Omental fat pad (tissue), 3 donors: ENCODE measurements at regions not wholly inside any gene's neighbourhood (a gene's known extent, or its start where the extent isn't known, plus 50 kb on each side); places are given as distances from the start of the nearest gene placed in this dataset.
"Not testable (repeated sequence)": the region's sequence is repeated elsewhere in the genome, so short reads cannot be mapped to it uniquely, and the experiment has no call there.

Experiments
- ATAC-seq: fragments of 150-250 bp; one replicate; pipeline ENCODE4 v1.9.1; 2016; ENCODE audit warnings: mild to moderate bottlenecking, moderate library complexity; ENCODE audit not compliant: low FRiP score
- DNase-seq: peaks from one replicate; pipeline ENCODE4 v3.0.0-alpha.2; 2019; ENCODE audit warnings: low spot score
- CTCF ChIP-seq, 3 donors: fragments of 450-650 bp; IDR thresholded peaks; one replicate each; pipeline ENCODE4 v1.5.1; 2016 to 2017; ENCODE audit warnings: antibody characterized with exemption in 3 of 3, mild to moderate bottlenecking in 3 of 3, moderate library complexity in 2 of 3

- TF ChIP-seq CTCF (IDR thresholded peaks at IDR 0.05), result no peak
- no peak for DNase-seq
- ATAC-seq, result no peak
Observed at GRCh38 chr4:188722911-188723310, 583.7 kb downstream of the TRIML1 start.

GRCh38 chr4:188727746-188728145 is 588.5 kb downstream of the TRIML1 start:
- TF ChIP-seq CTCF (IDR thresholded peaks at IDR 0.05), result no peak
- ATAC-seq, result no peak
- no peak for DNase-seq

- DNase-seq (no peak), ATAC-seq (no peak)
- no peak for TF ChIP-seq CTCF (IDR thresholded peaks at IDR 0.05)
Observed at GRCh38 chr4:188728359-188728758, 589.1 kb downstream of the TRIML1 start.

DNA sequence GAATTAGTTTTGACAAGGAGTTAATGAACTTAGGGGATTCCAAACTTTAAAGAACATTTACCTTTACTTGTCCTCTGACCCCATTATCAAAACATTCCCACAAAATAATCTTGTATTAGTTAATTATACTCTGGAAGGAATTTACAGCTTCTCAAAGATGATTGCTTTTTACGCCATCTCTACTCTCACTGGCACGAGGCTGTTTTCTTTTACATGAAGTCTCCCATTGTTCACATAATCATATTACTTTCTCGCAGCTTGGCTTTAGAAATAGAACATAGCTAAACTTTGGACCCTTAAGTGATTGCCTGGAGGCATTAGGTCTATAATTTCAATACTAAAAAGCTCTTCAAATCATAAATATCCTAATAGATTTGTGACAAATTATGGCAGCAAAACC is 592.9 kb downstream of the TRIML1 start:
- ATAC-seq (no peak), DNase-seq (no peak)
- TF ChIP-seq CTCF (IDR thresholded peaks at IDR 0.05), result no peak

DNA sequence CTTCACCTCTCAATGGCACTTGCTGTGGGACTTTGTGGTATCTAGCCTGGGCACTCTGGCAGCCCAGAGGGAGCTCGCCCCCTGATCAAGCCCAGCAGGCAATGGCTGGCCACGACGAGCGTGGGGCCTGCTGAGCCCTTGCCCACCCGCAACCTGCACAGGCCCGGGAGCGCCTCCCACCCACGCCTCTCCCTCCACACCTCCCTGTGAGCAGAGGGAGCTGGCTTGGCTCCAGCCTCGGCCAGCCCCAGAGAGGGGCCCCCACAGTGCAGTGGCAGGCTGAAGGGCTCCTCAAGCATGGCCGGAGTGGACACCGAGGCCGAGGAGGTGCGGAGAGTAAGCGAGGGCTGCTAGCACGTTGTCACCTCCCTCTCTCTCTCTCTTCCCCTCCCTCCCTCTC is 595.8 kb downstream of the TRIML1 start:
- DNase-seq (no peak), ATAC-seq (no peak)

GRCh38 chr4:188737251-188738002 is 598.2 kb downstream of the TRIML1 start:
- no peak for ATAC-seq
- no peak for TF ChIP-seq CTCF (IDR thresholded peaks at IDR 0.05)

More for the DNA sequence above, 595.8 kb downstream of the TRIML1 start:
- no peak for TF ChIP-seq CTCF (IDR thresholded peaks at IDR 0.05)

GRCh38 chr4:188738290-188738689 is 599.0 kb downstream of the TRIML1 start:
- not testable (repeated sequence) for ATAC-seq, DNase-seq

More at GRCh38 chr4:188737251-188738002, 598.2 kb downstream of the TRIML1 start:
- DNase-seq, result no peak

DNA sequence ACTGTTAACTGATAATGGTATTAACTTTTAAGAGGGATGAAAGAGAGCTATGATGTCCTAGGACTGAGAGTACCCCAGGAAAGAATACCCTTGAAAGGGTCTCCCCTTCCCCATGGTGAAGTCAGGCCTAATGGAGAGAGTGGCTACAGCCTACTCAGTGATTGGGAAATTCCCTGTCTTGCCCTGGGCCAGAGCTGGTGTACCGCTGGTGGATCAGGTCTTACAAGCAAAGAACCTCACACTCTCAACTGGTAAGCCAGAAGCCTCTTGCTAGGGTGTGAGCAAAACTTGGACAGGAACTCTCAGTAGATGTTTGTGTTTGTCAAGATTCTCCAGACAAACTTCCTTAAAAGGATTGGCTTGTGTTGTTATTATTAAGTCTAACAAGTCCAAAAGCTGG is 600.9 kb downstream of the TRIML1 start:
- ATAC-seq, DNase-seq: not testable (repeated sequence)

- DNase-seq, ATAC-seq: not testable (repeated sequence)
Observed at GRCh38 chr4:188740791-188741190, 601.5 kb downstream of the TRIML1 start.
